Activated CD8-positive, alpha-beta memory T cell treated with anti-CD3 and anti-CD28 coated beads for 4 hours (primary cell): ENCODE measurements at regions not wholly inside any gene's neighbourhood (a gene's known extent, or its start where the extent isn't known, plus 50 kb on each side); places are given as distances from the start of the nearest gene placed in this dataset.

Source experiments
- DNase-seq, 2 donors: peaks; one replicate each; pipeline ENCODE4 v3.0.0-alpha.2; 2020; ENCODE audit warnings: low read depth in 2 of 2

GRCh38 chr1:36542962-36543515 lies 60.3 kb upstream of the CSF3R start:
- no peak for DNase-seq

- no peak for DNase-seq
Measured at GRCh38 chr1:36542024-36542961, 59.6 kb upstream of the CSF3R start.

- no peak for DNase-seq
Measured at GRCh38 chr1:36540056-36540455, 57.3 kb upstream of the CSF3R start.

GRCh38 chr1:36539526-36539925 lies 56.8 kb upstream of the CSF3R start:
- DNase-seq = no peak

- no peak for DNase-seq
Measured at GRCh38 chr1:36537991-36538390, 55.3 kb upstream of the CSF3R start.

GRCh38 chr1:36537190-36537768 lies 54.6 kb upstream of the CSF3R start:
- no peak for DNase-seq

GRCh38 chr1:36536727-36537126 lies 54.0 kb upstream of the CSF3R start:
- no peak for DNase-seq

- DNase-seq = no peak
Measured at GRCh38 chr1:36534711-36535412, 52.1 kb upstream of the CSF3R start.

- no peak for DNase-seq
Measured at GRCh38 chr1:36533897-36534296, 51.2 kb upstream of the CSF3R start.

GRCh38 chr1:36532810-36533401 lies 50.2 kb upstream of the CSF3R start:
- no peak for DNase-seq
